WTC11 (cell line): ENCODE measurements at regions not wholly inside any gene's neighbourhood (a gene's known extent, or its start where the extent isn't known, plus 50 kb on each side); places are given as distances from the start of the nearest gene placed in this dataset.

Experiments used
- ATAC-seq: fragments of 200-7000 bp; cut with Tn5 transposase; 2 replicates; pipeline ENCODE4 v1.10.0; 2021; ENCODE audit warnings: mild to moderate bottlenecking, moderate library complexity
- CTCF ChIA-PET: fragments of 300-600 bp; sonication (Branson Sonifier 250); formaldehyde crosslinking; loops from one replicate; lab custom pipeline; 2021; ENCODE audit warnings: antibody characterized with exemption; lab: Charles Lee
- POLR2A ChIA-PET: fragments of 350-600 bp; sonication (Branson Sonifier 250); formaldehyde crosslinking; loops from one replicate; lab custom pipeline; 2021; ENCODE audit warnings: antibody characterized with exemption; lab: Charles Lee
- DNase-seq: peaks from one replicate; pipeline ENCODE4 v3.0.0; 2021; ENCODE audit warnings: low spot score
- H3K27ac Mint-ChIP-seq: 2 replicates; pipeline ENCODE4 v1.8.0; 2021; ENCODE audit warnings: mixed read lengths
- H3K27me3 Mint-ChIP-seq: 2 replicates; pipeline ENCODE4 v1.8.0; 2021; ENCODE audit warnings: low read depth, mild to moderate bottlenecking, moderate library complexity, mixed read lengths
- H3K36me3 Mint-ChIP-seq: 2 replicates; pipeline ENCODE4 v1.8.0; 2021; ENCODE audit warnings: mixed read lengths
- H3K4me1 Mint-ChIP-seq: 2 replicates; pipeline ENCODE4 v1.8.0; 2022; ENCODE audit warnings: mixed read lengths
- H3K4me3 Mint-ChIP-seq: 2 replicates; pipeline ENCODE4 v1.8.0; 2021; ENCODE audit warnings: mild to moderate bottlenecking, moderate library complexity, mixed read lengths
- H3K9me3 Mint-ChIP-seq: 2 replicates; pipeline ENCODE4 v1.8.0; 2021; ENCODE audit warnings: mixed read lengths
- AR ChIP-seq: fragments of 250-450 bp; sonication (Bioruptor Pico); IDR thresholded peaks from 2 replicates; pipeline ENCODE4 v1.9.0; 2021; ENCODE audit warnings: mild to moderate bottlenecking
- CREM ChIP-seq: sonication (generic); formaldehyde crosslinking; IDR thresholded peaks from 2 replicates; pipeline ENCODE4 v1.8.1; 2022; ENCODE audit warnings: mild to moderate bottlenecking, missing genetic modification reagents, moderate library complexity
- ELF4 ChIP-seq: sonication (generic); formaldehyde crosslinking; IDR thresholded peaks from 2 replicates; pipeline ENCODE4 v1.8.1; 2022; ENCODE audit warnings: low read depth, mild to moderate bottlenecking, moderate library complexity, missing genetic modification reagents
- FOXJ3 ChIP-seq: sonication (generic); formaldehyde crosslinking; IDR thresholded peaks from 2 replicates; pipeline ENCODE4 v1.9.0; 2021; ENCODE audit warnings: missing genetic modification reagents, mild to moderate bottlenecking, borderline replicate concordance
- JUN ChIP-seq: sonication (generic); formaldehyde crosslinking; IDR thresholded peaks from 2 replicates; pipeline ENCODE4 v1.8.0; 2023; ENCODE audit warnings: mild to moderate bottlenecking, missing genetic modification reagents
- NFATC4 ChIP-seq: fragments of 250-450 bp; sonication (Bioruptor Pico); IDR thresholded peaks from 2 replicates; pipeline ENCODE4 v1.9.0; 2021; ENCODE audit warnings: mild to moderate bottlenecking
- NFE2L1 ChIP-seq: sonication (generic); formaldehyde crosslinking; IDR thresholded peaks from 2 replicates; pipeline ENCODE4 v1.8.1; 2023; ENCODE audit warnings: missing genetic modification reagents
- RELA ChIP-seq: sonication (generic); formaldehyde crosslinking; IDR thresholded peaks from 2 replicates; pipeline ENCODE4 v1.8.1; 2022; ENCODE audit warnings: missing genetic modification reagents, mild to moderate bottlenecking, borderline replicate concordance
- RORB ChIP-seq: fragments of 250-450 bp; sonication (Bioruptor Pico); IDR thresholded peaks from 2 replicates; pipeline ENCODE4 v1.9.0; 2021; ENCODE audit warnings: mild to moderate bottlenecking
- SP1 ChIP-seq: sonication (generic); formaldehyde crosslinking; conservative IDR thresholded peaks from 2 replicates; pipeline ENCODE4 v1.8.1; 2022; ENCODE audit warnings: missing genetic modification reagents
- ZBTB43 ChIP-seq: sonication (generic); formaldehyde crosslinking; IDR thresholded peaks from 2 replicates; pipeline ENCODE4 v1.8.1; 2023; ENCODE audit warnings: mild to moderate bottlenecking, missing genetic modification reagents
- ZNF138 ChIP-seq: sonication (generic); formaldehyde crosslinking; conservative IDR thresholded peaks from 2 replicates; pipeline ENCODE4 v1.8.1; 2022; ENCODE audit warnings: mild to moderate bottlenecking, moderate library complexity, missing genetic modification reagents
- ZNF281 ChIP-seq: sonication (generic); formaldehyde crosslinking; IDR thresholded peaks from 2 replicates; pipeline ENCODE4 v1.8.0; 2023; ENCODE audit warnings: mild to moderate bottlenecking, missing genetic modification reagents
- ZNF396 ChIP-seq: fragments of 250-450 bp; sonication (Bioruptor Pico); IDR thresholded peaks from 2 replicates; pipeline ENCODE4 v1.8.0; 2021; ENCODE audit warnings: mild to moderate bottlenecking, moderate library complexity, borderline replicate concordance
- ZNF423 ChIP-seq: fragments of 250-450 bp; sonication (Bioruptor Pico); IDR thresholded peaks from 2 replicates; pipeline ENCODE4 v2.1.2; 2022; ENCODE audit warnings: mild to moderate bottlenecking, moderate library complexity
- TF ChIP-seq, protein P1 (sequence below): sonication (generic); formaldehyde crosslinking; IDR thresholded peaks from 2 replicates; pipeline ENCODE4 v1.8.1; 2023; ENCODE audit warnings: mild to moderate bottlenecking, missing genetic modification reagents, moderate library complexity
- TF ChIP-seq, protein P2 (sequence below): fragments of 250-450 bp; sonication (Bioruptor Pico); IDR thresholded peaks from 2 replicates; pipeline ENCODE4 v1.8.0; 2021; ENCODE audit warnings: mild to moderate bottlenecking

- ATAC-seq (peak; percentile 70), DNase-seq (no peak)
- ChIA-PET CTCF (no interaction called here), POLR2A (no interaction called here)
- Mint-ChIP-seq H3K27me3 (no peaks in the 10 kb centered on the region; the same call in 1 of the 2 replicates), H3K9me3 (no peaks in the 10 kb centered on the region), H3K27ac (peak overlapping the region; percentile 71), H3K36me3 (no peaks in the 10 kb centered on the region), H3K4me3 (no peak overlapping the region), H3K4me1 (peaks cover 22% of the 10 kb centered on the region)
- TF ChIP-seq RORB = no peak
- no peak for TF ChIP-seq ZNF138 (CRISPR knock-in tag)
- no peak for TF ChIP-seq ZNF281 (CRISPR knock-in tag)
- TF ChIP-seq ZNF423 (CRISPR knock-in tag) = peak; percentile 51; the same call in 1 of the 2 replicates
Measured at GRCh38 chrX:99117011-99117410, 1293.1 kb downstream of the PCDH19 start.

DNA sequence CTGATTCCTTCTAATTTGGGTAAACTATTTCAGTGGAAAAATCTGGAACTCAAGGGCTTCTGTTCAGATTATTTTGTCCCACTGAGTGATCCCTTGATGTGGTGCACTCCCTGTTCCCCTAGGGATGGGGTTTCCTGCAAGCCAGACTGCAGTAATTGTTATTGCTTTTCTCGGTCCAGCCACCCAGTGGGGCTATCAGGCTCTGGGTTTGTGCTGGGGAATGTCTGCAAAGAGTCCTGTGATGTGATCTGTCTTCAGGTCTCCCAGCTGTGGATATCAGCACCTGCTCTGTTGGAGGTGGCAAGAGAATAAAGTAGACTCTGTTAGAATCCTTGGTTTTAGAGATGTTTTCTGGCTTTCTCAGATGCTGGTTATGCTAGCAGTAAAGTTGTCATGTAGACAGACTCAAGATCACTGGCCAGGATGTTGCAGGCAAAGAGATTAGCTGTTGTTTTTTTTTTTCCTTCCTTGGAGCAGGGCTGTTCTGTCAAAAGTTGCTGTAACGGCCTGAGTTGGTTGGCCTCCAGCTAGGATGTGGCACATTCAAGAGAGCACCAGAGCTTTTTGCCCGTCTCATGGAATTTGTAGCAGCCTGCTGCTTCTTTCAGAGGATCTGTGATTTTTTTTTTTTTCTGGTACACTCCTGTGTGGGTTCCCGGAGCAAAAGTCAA is 1314.0 kb downstream of the PCDH19 start:
- H3K4me1 Mint-ChIP-seq = no peaks in the 10 kb centered on the region; the same call in 1 of the 2 replicates
- H3K27ac Mint-ChIP-seq = no peak overlapping the region
- ATAC-seq (peak; percentile 64), DNase-seq (no peak)
- TF ChIP-seq ZNF396 (CRISPR knock-in tag) (no peak), ZBTB43 (CRISPR knock-in tag) (no peak), AR (CRISPR knock-in tag) (no peak), JUN (CRISPR knock-in tag) (no peak), ELF4 (CRISPR knock-in tag) (no peak), CREM (CRISPR knock-in tag) (no peak), NFE2L1 (CRISPR knock-in tag) (no peak), NFATC4 (CRISPR knock-in tag) (no peak), SP1 (CRISPR knock-in tag) (no peak), FOXJ3 (CRISPR knock-in tag) (no peak), RELA (CRISPR knock-in tag) (no peak)
- TF ChIP-seq, protein P1, sequence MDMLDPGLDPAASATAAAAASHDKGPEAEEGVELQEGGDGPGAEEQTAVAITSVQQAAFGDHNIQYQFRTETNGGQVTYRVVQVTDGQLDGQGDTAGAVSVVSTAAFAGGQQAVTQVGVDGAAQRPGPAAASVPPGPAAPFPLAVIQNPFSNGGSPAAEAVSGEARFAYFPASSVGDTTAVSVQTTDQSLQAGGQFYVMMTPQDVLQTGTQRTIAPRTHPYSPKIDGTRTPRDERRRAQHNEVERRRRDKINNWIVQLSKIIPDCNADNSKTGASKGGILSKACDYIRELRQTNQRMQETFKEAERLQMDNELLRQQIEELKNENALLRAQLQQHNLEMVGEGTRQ (CRISPR knock-in tag) = no peak
- TF ChIP-seq, protein P2, sequence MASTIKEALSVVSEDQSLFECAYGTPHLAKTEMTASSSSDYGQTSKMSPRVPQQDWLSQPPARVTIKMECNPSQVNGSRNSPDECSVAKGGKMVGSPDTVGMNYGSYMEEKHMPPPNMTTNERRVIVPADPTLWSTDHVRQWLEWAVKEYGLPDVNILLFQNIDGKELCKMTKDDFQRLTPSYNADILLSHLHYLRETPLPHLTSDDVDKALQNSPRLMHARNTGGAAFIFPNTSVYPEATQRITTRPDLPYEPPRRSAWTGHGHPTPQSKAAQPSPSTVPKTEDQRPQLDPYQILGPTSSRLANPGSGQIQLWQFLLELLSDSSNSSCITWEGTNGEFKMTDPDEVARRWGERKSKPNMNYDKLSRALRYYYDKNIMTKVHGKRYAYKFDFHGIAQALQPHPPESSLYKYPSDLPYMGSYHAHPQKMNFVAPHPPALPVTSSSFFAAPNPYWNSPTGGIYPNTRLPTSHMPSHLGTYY (CRISPR knock-in tag) = no peak
- ChIA-PET POLR2A (no interaction called here), CTCF (no interaction called here)
- peaks cover 9% of the 10 kb centered on the region for H3K9me3 Mint-ChIP-seq
- no peak overlapping the region for H3K4me3 Mint-ChIP-seq
- no peaks in the 10 kb centered on the region for H3K36me3 Mint-ChIP-seq
- no peaks in the 10 kb centered on the region for H3K27me3 Mint-ChIP-seq
